GM18858 (cell line): ENCODE measurements at regions not wholly inside any gene's neighbourhood (a gene's known extent, or its start where the extent isn't known, plus 50 kb on each side); places are given as distances from the start of the nearest gene placed in this dataset.

Experiments used
- ATAC-seq: cut with Tn5 transposase; IDR thresholded peaks from one replicate; pipeline ENCODE4 v1.9.1; 2021; ENCODE audit not compliant: unreplicated experiment

- no peak for ATAC-seq
These were observed 324.4 kb downstream of the PRELID2 start for GRCh38 chr5:145510769-145511168.

- no peak for ATAC-seq
These were observed 324.8 kb downstream of the PRELID2 start for GRCh38 chr5:145510324-145510723.

- no peak for ATAC-seq
These were observed 325.6 kb downstream of the PRELID2 start for GRCh38 chr5:145509336-145510136.

- no peak for ATAC-seq
These were observed 328.8 kb downstream of the PRELID2 start for GRCh38 chr5:145506185-145506850.

GRCh38 chr5:145502906-145503305 is 332.2 kb downstream of the PRELID2 start:
- ATAC-seq, result no peak

GRCh38 chr5:145500710-145501109 is 334.4 kb downstream of the PRELID2 start:
- no peak for ATAC-seq

- ATAC-seq, result no peak
These were observed 335.7 kb downstream of the PRELID2 start for GRCh38 chr5:145499483-145499882.

- ATAC-seq, result no peak
These were observed 338.1 kb downstream of the PRELID2 start for GRCh38 chr5:145497052-145497451.

- ATAC-seq, result no peak
These were observed 339.4 kb downstream of the PRELID2 start for GRCh38 chr5:145495741-145496140.

- ATAC-seq, result no peak
These were observed 339.9 kb downstream of the PRELID2 start for GRCh38 chr5:145495196-145495595.

- no peak for ATAC-seq
These were observed 341.7 kb downstream of the PRELID2 start for GRCh38 chr5:145493435-145493834.

- ATAC-seq, result no peak
These were observed 345.6 kb downstream of the PRELID2 start for GRCh38 chr5:145489516-145489915.

- no peak for ATAC-seq
These were observed 351.0 kb downstream of the PRELID2 start for GRCh38 chr5:145484158-145484557.

- no peak for ATAC-seq
These were observed 351.9 kb downstream of the PRELID2 start for GRCh38 chr5:145483212-145483611.

GRCh38 chr5:145479857-145480256 is 355.3 kb downstream of the PRELID2 start:
- no peak for ATAC-seq

- no peak for ATAC-seq
These were observed 355.9 kb downstream of the PRELID2 start for GRCh38 chr5:145479271-145479670.

- ATAC-seq, result no peak
These were observed 356.5 kb downstream of the PRELID2 start for GRCh38 chr5:145478651-145479050.

GRCh38 chr5:145473042-145473642 is 362.0 kb downstream of the PRELID2 start:
- no peak for ATAC-seq

GRCh38 chr5:145471831-145472612 is 363.1 kb downstream of the PRELID2 start:
- no peak for ATAC-seq

GRCh38 chr5:145471026-145471425 is 364.1 kb downstream of the PRELID2 start:
- ATAC-seq, result no peak

- ATAC-seq, result no peak
These were observed 364.7 kb downstream of the PRELID2 start for GRCh38 chr5:145470396-145470979.
